Ishikawa (cell line): ENCODE measurements at regions not wholly inside any gene's neighbourhood (a gene's known extent, or its start where the extent isn't known, plus 50 kb on each side); places are given as distances from the start of the nearest gene placed in this dataset.

Experiments used
- CEBPB ChIP-seq: IDR thresholded peaks from 2 replicates; pipeline ENCODE4 v1.6.1; 2012
- CREB1 ChIP-seq: IDR thresholded peaks from 2 replicates; pipeline ENCODE4 v1.6.1; 2012; ENCODE audit warnings: low read depth
- EGR1 ChIP-seq: IDR thresholded peaks from 2 replicates; pipeline ENCODE4 v1.6.1; 2012
- EP300 ChIP-seq: IDR thresholded peaks from 2 replicates; pipeline ENCODE4 v1.6.1; 2012; ENCODE audit warnings: borderline replicate concordance
- FOXM1 ChIP-seq: IDR thresholded peaks from 2 replicates; pipeline ENCODE4 v1.6.1; 2012; ENCODE audit warnings: low read depth, borderline replicate concordance
- MAX ChIP-seq: IDR thresholded peaks from 2 replicates; pipeline ENCODE4 v1.6.1; 2012
- RAD21 ChIP-seq: IDR thresholded peaks from 2 replicates; pipeline ENCODE4 v1.6.1; 2012; ENCODE audit warnings: low read depth
- REST ChIP-seq: IDR thresholded peaks from 2 replicates; pipeline ENCODE4 v1.6.1; 2012; ENCODE audit warnings: low read depth, mild to moderate bottlenecking
- TAF1 ChIP-seq: IDR thresholded peaks from 2 replicates; pipeline ENCODE4 v1.6.1; 2012; ENCODE audit warnings: low read depth, mild to moderate bottlenecking
- TCF12 ChIP-seq: IDR thresholded peaks from 2 replicates; pipeline ENCODE4 v1.6.1; 2012; ENCODE audit warnings: low read depth
- TEAD4 ChIP-seq: IDR thresholded peaks from 2 replicates; pipeline ENCODE4 v1.6.1; 2012
- YY1 ChIP-seq: IDR thresholded peaks from 2 replicates; pipeline ENCODE4 v1.6.1; 2012; ENCODE audit warnings: low read depth
- ZBTB7A ChIP-seq: IDR thresholded peaks from 2 replicates; pipeline ENCODE4 v1.6.1; 2012; ENCODE audit warnings: low read depth
- TF ChIP-seq, protein P1 (sequence below): IDR thresholded peaks from 2 replicates; pipeline ENCODE4 v1.6.1; 2012

GRCh38 chr16:17029602-17030350, 441.0 kb downstream of the XYLT1 start:
- TF ChIP-seq CREB1 = no peak
- TF ChIP-seq RAD21 = no peak
- no peak for TF ChIP-seq TAF1
- TF ChIP-seq CEBPB = no peak
- no peak for TF ChIP-seq YY1
- TF ChIP-seq TEAD4 = no peak
- no peak for TF ChIP-seq REST
- TF ChIP-seq MAX = no peak
- TF ChIP-seq FOXM1 = no peak
- TF ChIP-seq ZBTB7A = no peak
- TF ChIP-seq EGR1 = no peak
- TF ChIP-seq EP300 = no peak
- TF ChIP-seq, protein P1, sequence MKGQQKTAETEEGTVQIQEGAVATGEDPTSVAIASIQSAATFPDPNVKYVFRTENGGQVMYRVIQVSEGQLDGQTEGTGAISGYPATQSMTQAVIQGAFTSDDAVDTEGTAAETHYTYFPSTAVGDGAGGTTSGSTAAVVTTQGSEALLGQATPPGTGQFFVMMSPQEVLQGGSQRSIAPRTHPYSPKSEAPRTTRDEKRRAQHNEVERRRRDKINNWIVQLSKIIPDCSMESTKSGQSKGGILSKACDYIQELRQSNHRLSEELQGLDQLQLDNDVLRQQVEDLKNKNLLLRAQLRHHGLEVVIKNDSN = no peak
- TF ChIP-seq TCF12 = no peak
